PC-9 (cell line): ENCODE measurements at regions not wholly inside any gene's neighbourhood (a gene's known extent, or its start where the extent isn't known, plus 50 kb on each side); places are given as distances from the start of the nearest gene placed in this dataset.

Experiments used
- BruUV-seq: library from RNA; stranded (reverse); fragments of 400-500 nt; replicated peaks from 2 replicates; lab custom pipeline; 2021; lab: Mats Ljungman, UMichigan
- CTCF ChIA-PET: fragments of 300-600 bp; sonication (Branson Sonifier 250); formaldehyde crosslinking; loops from one replicate; lab custom pipeline; 2022; ENCODE audit warnings: antibody characterized with exemption; lab: Charles Lee
- POLR2A ChIA-PET: fragments of 300-600 bp; sonication (Branson Sonifier 250); formaldehyde crosslinking; loops from one replicate; lab custom pipeline; 2022; ENCODE audit warnings: antibody characterized with exemption; ENCODE audit not compliant: unreplicated experiment; lab: Charles Lee
- DNase-seq, 2 experiments: peaks; one replicate each; pipeline versions ENCODE4 v3.0.0 to v3.0.0-alpha.2; 2015 to 2022; ENCODE audit warnings: mixed read lengths in 1 of 2
- H2AFZ ChIP-seq: fragments of 200-600 bp; sonication (generic); 2 replicates; pipeline ENCODE4 v1.8.1; 2017; ENCODE audit warnings: antibody characterized with exemption
- H3F3A ChIP-seq: fragments of 200-600 bp; sonication (generic); 2 replicates; pipeline ENCODE4 v1.8.1; 2017; ENCODE audit warnings: antibody characterized with exemption, mild to moderate bottlenecking, low read depth; ENCODE audit not compliant: insufficient read depth
- H3K27ac ChIP-seq: fragments of 200-600 bp; sonication (generic); 2 replicates; pipeline ENCODE4 v1.6.1; 2016; ENCODE audit warnings: mixed run types
- H3K27me3 ChIP-seq: fragments of 200-600 bp; sonication (generic); 2 replicates; pipeline ENCODE4 v1.6.1; 2016; ENCODE audit warnings: low read depth, mixed run types; ENCODE audit not compliant: insufficient read depth
- H3K36me3 ChIP-seq: fragments of 200-600 bp; sonication (generic); 2 replicates; pipeline ENCODE4 v1.6.1; 2016; ENCODE audit warnings: low read depth, mixed run types
- H3K4me1 ChIP-seq: fragments of 200-600 bp; sonication (generic); replicated peaks from 2 replicates; pipeline ENCODE4 v1.6.1; 2016; ENCODE audit warnings: mixed run types; ENCODE audit not compliant: insufficient read depth
- H3K4me2 ChIP-seq: fragments of 200-600 bp; sonication (generic); 2 replicates; pipeline ENCODE4 v1.6.1; 2017; ENCODE audit warnings: mixed run types
- H3K4me3 ChIP-seq: fragments of 200-600 bp; sonication (generic); 2 replicates; pipeline ENCODE4 v1.6.1; 2016; ENCODE audit warnings: mixed run types
- H3K79me2 ChIP-seq: fragments of 200-600 bp; sonication (generic); 2 replicates; pipeline ENCODE4 v1.6.1; 2017; ENCODE audit warnings: low read depth, mixed run types
- H3K9me2 ChIP-seq: fragments of 200-600 bp; sonication (generic); 2 replicates; pipeline ENCODE4 v1.8.1; 2017; ENCODE audit warnings: mild to moderate bottlenecking; ENCODE audit not compliant: insufficient read depth
- H3K9me3 ChIP-seq: fragments of 200-600 bp; sonication (generic); 2 replicates; pipeline ENCODE4 v1.8.1; 2016; ENCODE audit warnings: low read depth; ENCODE audit not compliant: insufficient read depth
- H4K20me1 ChIP-seq: fragments of 200-600 bp; sonication (generic); 2 replicates; pipeline ENCODE4 v1.8.1; 2017; ENCODE audit not compliant: insufficient read depth
- EZH2 ChIP-seq: fragments of 200-600 bp; sonication (generic); IDR thresholded peaks from 2 replicates; pipeline ENCODE4 v1.8.0; 2017; ENCODE audit warnings: antibody characterized with exemption, low read depth
- intact Hi-C: fragments of 100-400 bp; cut with micrococcal nuclease; formaldehyde crosslinking; loops from one replicate; pipeline ENCODE4 v1.10.0; 2022; ENCODE audit not compliant: unreplicated experiment
- TF ChIP-seq, protein P1 (sequence below): fragments of 200-600 bp; sonication (generic); conservative IDR thresholded peaks from 2 replicates; pipeline ENCODE4 v1.6.1; 2017; ENCODE audit warnings: mixed run types, antibody characterized with exemption, mild to moderate bottlenecking, moderate library complexity

DNA sequence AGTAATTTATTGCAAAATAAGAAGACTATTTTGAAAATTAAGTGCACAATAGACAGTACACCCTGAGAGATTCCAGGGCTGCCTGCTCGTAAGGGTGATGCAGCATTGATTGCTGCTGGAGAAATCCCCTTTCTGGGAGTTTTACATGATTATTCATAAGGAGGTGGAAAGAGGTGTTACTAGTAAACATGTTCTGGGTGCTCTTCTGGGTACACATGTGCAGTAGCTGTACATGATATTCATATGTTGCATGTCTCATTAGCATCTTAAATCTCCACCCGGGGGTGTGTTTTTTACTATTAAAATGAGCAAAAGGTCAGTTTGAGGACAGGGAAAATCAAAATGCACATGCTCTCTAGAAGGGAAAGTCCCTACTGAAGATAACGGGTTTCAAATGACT is 264.8 kb downstream of the CDK5RAP2 start:
- Histone ChIP-seq H2AFZ (no peak overlapping the region), H3K4me1 (no peaks in the 10 kb centered on the region), H3K4me2 (no peak overlapping the region), H4K20me1 (no peaks in the 10 kb centered on the region), H3F3A (no peaks in the 10 kb centered on the region), H3K27me3 (peaks cover 17% of the 10 kb centered on the region), H3K4me3 (no peak overlapping the region), H3K36me3 (no peaks in the 10 kb centered on the region), H3K9me2 (no peaks in the 10 kb centered on the region), H3K9me3 (no peaks in the 10 kb centered on the region), H3K79me2 (no peaks in the 10 kb centered on the region), H3K27ac (no peak overlapping the region)
- no peak for TF ChIP-seq EZH2
- TF ChIP-seq, protein P1, sequence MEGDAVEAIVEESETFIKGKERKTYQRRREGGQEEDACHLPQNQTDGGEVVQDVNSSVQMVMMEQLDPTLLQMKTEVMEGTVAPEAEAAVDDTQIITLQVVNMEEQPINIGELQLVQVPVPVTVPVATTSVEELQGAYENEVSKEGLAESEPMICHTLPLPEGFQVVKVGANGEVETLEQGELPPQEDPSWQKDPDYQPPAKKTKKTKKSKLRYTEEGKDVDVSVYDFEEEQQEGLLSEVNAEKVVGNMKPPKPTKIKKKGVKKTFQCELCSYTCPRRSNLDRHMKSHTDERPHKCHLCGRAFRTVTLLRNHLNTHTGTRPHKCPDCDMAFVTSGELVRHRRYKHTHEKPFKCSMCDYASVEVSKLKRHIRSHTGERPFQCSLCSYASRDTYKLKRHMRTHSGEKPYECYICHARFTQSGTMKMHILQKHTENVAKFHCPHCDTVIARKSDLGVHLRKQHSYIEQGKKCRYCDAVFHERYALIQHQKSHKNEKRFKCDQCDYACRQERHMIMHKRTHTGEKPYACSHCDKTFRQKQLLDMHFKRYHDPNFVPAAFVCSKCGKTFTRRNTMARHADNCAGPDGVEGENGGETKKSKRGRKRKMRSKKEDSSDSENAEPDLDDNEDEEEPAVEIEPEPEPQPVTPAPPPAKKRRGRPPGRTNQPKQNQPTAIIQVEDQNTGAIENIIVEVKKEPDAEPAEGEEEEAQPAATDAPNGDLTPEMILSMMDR: no peak
- ChIA-PET CTCF (no interaction called here), POLR2A (no interaction called here)
- BruUV-seq: no TSS peak
- no peak for DNase-seq
- intact Hi-C loops: no loop called here

DNA sequence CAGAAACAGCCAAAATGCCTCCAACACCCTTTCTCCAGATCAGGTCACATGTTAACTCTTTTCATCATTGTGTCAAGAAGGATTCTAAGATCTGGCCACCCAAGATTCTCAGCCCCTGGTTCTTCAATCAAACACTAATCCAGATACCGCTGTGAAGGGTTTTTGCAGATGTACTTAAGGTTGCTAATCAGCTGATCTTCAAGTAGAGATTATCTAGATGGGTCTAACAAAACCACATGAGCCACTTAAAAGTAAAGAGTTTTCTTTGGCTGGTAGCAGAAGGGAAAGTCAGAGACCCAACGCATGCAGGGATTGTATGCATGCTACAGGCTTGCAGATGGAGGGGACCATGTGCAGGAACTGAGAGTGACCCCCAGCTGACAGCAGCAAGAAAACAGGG is 267.9 kb downstream of the CDK5RAP2 start:
- intact Hi-C loops: no loop called here
- H3K27me3 ChIP-seq: peaks cover 34% of the 10 kb centered on the region
- no peak overlapping the region for H3K4me2 ChIP-seq
- no peaks in the 10 kb centered on the region for H3K79me2 ChIP-seq
- H3K9me3 ChIP-seq: no peaks in the 10 kb centered on the region
- H4K20me1 ChIP-seq: no peaks in the 10 kb centered on the region
- TF ChIP-seq, protein P1: no peak
- TF ChIP-seq EZH2: no peak
- H3K9me2 ChIP-seq: no peaks in the 10 kb centered on the region
- CTCF ChIA-PET: no interaction called here
- no peaks in the 10 kb centered on the region for H3K36me3 ChIP-seq
- no peak overlapping the region for H2AFZ ChIP-seq
- BruUV-seq: no TSS peak
- no peaks in the 10 kb centered on the region for H3F3A ChIP-seq
- no peaks in the 10 kb centered on the region for H3K4me1 ChIP-seq
- DNase-seq: no peak
- no peak overlapping the region for H3K27ac ChIP-seq
- H3K4me3 ChIP-seq: no peak overlapping the region
- POLR2A ChIA-PET: no interaction called here

DNA sequence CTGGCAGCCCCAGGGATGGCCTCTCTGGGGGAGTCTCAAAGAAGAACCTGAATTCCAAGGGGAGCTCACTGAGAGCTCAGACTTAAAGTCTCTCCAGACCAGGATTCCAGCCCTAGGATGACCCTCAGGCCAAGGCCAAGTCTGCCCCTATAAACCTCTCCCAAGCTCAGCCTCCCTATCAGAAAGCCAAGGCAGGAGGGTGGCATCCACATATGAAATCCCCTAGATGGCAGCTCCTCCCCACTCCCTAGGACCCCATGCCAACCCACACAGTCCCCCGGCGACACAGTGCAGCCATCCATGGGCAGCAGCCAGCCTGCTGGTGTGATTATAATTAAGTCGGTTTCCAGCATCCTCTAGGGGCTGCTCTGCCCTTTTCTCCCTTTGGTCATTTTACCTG is 269.9 kb downstream of the CDK5RAP2 start:
- peaks cover 42% of the 10 kb centered on the region for H3K27me3 ChIP-seq
- BruUV-seq: no TSS peak
- H3K4me3 ChIP-seq: no peak overlapping the region
- H2AFZ ChIP-seq: no peak overlapping the region
- H4K20me1 ChIP-seq: no peaks in the 10 kb centered on the region
- H3K4me2 ChIP-seq: no peak overlapping the region
- DNase-seq: no peak
- TF ChIP-seq, protein P1: no peak
- no peak for TF ChIP-seq EZH2
- ChIA-PET POLR2A (no interaction called here), CTCF (no interaction called here)
- no peaks in the 10 kb centered on the region for H3K4me1 ChIP-seq
- H3F3A ChIP-seq: no peaks in the 10 kb centered on the region
- no peaks in the 10 kb centered on the region for H3K79me2 ChIP-seq
- intact Hi-C loops: no loop called here
- no peaks in the 10 kb centered on the region for H3K9me3 ChIP-seq
- no peaks in the 10 kb centered on the region for H3K36me3 ChIP-seq
- H3K9me2 ChIP-seq: no peaks in the 10 kb centered on the region
- H3K27ac ChIP-seq: no peak overlapping the region
